H1 (cell line): ENCODE measurements at regions not wholly inside any gene's neighbourhood (a gene's known extent, or its start where the extent isn't known, plus 50 kb on each side); places are given as distances from the start of the nearest gene placed in this dataset.

Experiments used
- CTCF ChIA-PET: fragments of 300-600 bp; sonication (Branson Sonifier 250); formaldehyde crosslinking; loops from one replicate; lab custom pipeline; 2021; ENCODE audit not compliant: partially characterized antibody; lab: Charles Lee
- POLR2A ChIA-PET: fragments of 300-600 bp; sonication (Branson Sonifier 250); formaldehyde crosslinking; loops from one replicate; lab custom pipeline; 2021; ENCODE audit warnings: inconsistent platforms; ENCODE audit not compliant: partially characterized antibody; lab: Charles Lee
- DNase-seq, 2 experiments: peaks; one replicate each; pipeline versions ENCODE4 v3.0.0 to v3.0.0-alpha.2; 2010 to 2022; ENCODE audit warnings: low spot score in 2 of 2, low read depth in 1 of 2, mixed read lengths in 1 of 2
- FAIRE-seq: peaks from 2 replicates; lab custom pipeline; 2011; peaks lifted over from hg19 to GRCh38; lab: Jason Lieb, UNC
- H2AFZ ChIP-seq: 2 replicates; pipeline ENCODE4 v1.8.1; 2012; ENCODE audit warnings: low read length, inconsistent platforms
- H2AK5ac ChIP-seq: 2 replicates; pipeline ENCODE4 v1.6.1; 2013; ENCODE audit warnings: low read depth, low read length
- H2BK120ac ChIP-seq: replicated peaks from 2 replicates; pipeline ENCODE3; 2013; ENCODE audit warnings: low read depth, low read length, inconsistent platforms
- H2BK12ac ChIP-seq: 2 replicates; pipeline ENCODE4 v1.6.1; 2013; ENCODE audit warnings: low read depth, low read length
- H2BK15ac ChIP-seq: 2 replicates; pipeline ENCODE4 v1.6.1; 2013; ENCODE audit warnings: low read length
- H2BK20ac ChIP-seq: 2 replicates; pipeline ENCODE4 v1.6.1; 2013; ENCODE audit warnings: low read length
- H2BK5ac ChIP-seq: 2 replicates; pipeline ENCODE4 v1.6.1; 2013; ENCODE audit warnings: low read depth, low read length
- H3K14ac ChIP-seq: 2 replicates; pipeline ENCODE4 v1.6.1; 2013; ENCODE audit warnings: inconsistent platforms; ENCODE audit not compliant: insufficient read length
- H3K18ac ChIP-seq: 2 replicates; pipeline ENCODE4 v1.6.1; 2013; ENCODE audit warnings: low read length; ENCODE audit errors: extremely low read depth
- H3K23ac ChIP-seq: 2 replicates; pipeline ENCODE4 v1.6.1; 2013; ENCODE audit warnings: inconsistent platforms; ENCODE audit not compliant: insufficient read length
- H3K23me2 ChIP-seq: 2 replicates; pipeline ENCODE4 v1.6.1; 2013; ENCODE audit warnings: low read depth, low read length
- H3K27ac ChIP-seq: 2 replicates; pipeline ENCODE4 v1.6.1; 2011; ENCODE audit warnings: low read depth, low read length, inconsistent platforms
- H3K27me3 ChIP-seq, 4 experiments: replicated peaks in 1 of 4; 1 replicate in 1 of 4; 2 replicates in 3 of 4; pipeline versions ENCODE4 v1.6.1 to v1.8.1; 2011 to 2013; ENCODE audit warnings: low read length in 3 of 4, mild to moderate bottlenecking in 3 of 4, inconsistent platforms in 2 of 4, mixed read lengths in 2 of 4, moderate library complexity in 1 of 4; ENCODE audit not compliant: control insufficient read depth in 3 of 4, insufficient read depth in 3 of 4; ENCODE audit errors: extremely low read depth in 1 of 4
- H3K36me3 ChIP-seq, 4 experiments: 2 replicates each; pipeline versions ENCODE4 v1.6.1 to v1.8.1; 2011 to 2013; ENCODE audit warnings: mild to moderate bottlenecking in 4 of 4, low read length in 3 of 4, moderate library complexity in 2 of 4, control low read depth in 1 of 4, inconsistent platforms in 1 of 4; ENCODE audit not compliant: insufficient read depth in 4 of 4, control insufficient read depth in 2 of 4
- H3K4ac ChIP-seq: replicated peaks from 2 replicates; pipeline ENCODE3; 2013; ENCODE audit warnings: low read length, low read depth, mixed read lengths, inconsistent platforms; ENCODE audit not compliant: insufficient read length
- H3K4me1 ChIP-seq, 4 experiments: replicated peaks in 1 of 4; 1 replicate in 1 of 4; 2 replicates in 3 of 4; pipeline versions ENCODE4 v1.6.1 to v1.8.1; 2011 to 2013; ENCODE audit warnings: low read length in 3 of 4, inconsistent platforms in 2 of 4, mixed read lengths in 1 of 4; ENCODE audit not compliant: insufficient read depth in 4 of 4, control insufficient read depth in 3 of 4
- H3K4me2 ChIP-seq, 2 experiments: 2 replicates each; pipeline versions ENCODE4 v1.6.1 to v1.8.1; 2011 to 2013; ENCODE audit warnings: low read depth in 2 of 2, low read length in 2 of 2, control low read depth in 1 of 2, inconsistent platforms in 1 of 2, mild to moderate bottlenecking in 1 of 2; ENCODE audit not compliant: insufficient read depth in 1 of 2
- H3K4me3 ChIP-seq, 4 experiments: fragments of 200-600, 300-600 bp in 1 of 4; sonication (generic), shearing (Covaris generic), sonication (Bioruptor Twin) in 1 of 4; 2 replicates each; pipeline versions ENCODE4 v1.5.1 to v1.8.1; 2011 to 2016; ENCODE audit warnings: low read length in 4 of 4, low read depth in 3 of 4, control low read depth in 2 of 4, inconsistent platforms in 2 of 4, mild to moderate bottlenecking in 2 of 4, mixed read lengths in 1 of 4, moderate library complexity in 1 of 4; ENCODE audit not compliant: insufficient read depth in 2 of 4; ENCODE audit errors: extremely low read depth in 1 of 4
- H3K56ac ChIP-seq: replicated peaks from 2 replicates; pipeline ENCODE3; 2013; ENCODE audit warnings: low read depth, mild to moderate bottlenecking, mixed read lengths, low read length, inconsistent platforms; ENCODE audit not compliant: insufficient read length
- H3K79me1 ChIP-seq: 2 replicates; pipeline ENCODE4 v1.6.1; 2013; ENCODE audit warnings: low read depth, low read length, control low read depth
- H3K79me2 ChIP-seq, 2 experiments: 2 replicates each; pipeline versions ENCODE4 v1.6.1 to v1.8.1; 2012 to 2013; ENCODE audit warnings: low read length in 2 of 2, mild to moderate bottlenecking in 2 of 2, inconsistent platforms in 1 of 2; ENCODE audit not compliant: insufficient read depth in 2 of 2, control insufficient read depth in 1 of 2
- H3K9ac ChIP-seq, 4 experiments: replicated peaks in 1 of 4; 1 replicate in 1 of 4; 2 replicates in 3 of 4; pipeline versions ENCODE4 v1.6.1 to v1.8.1; 2011 to 2013; ENCODE audit warnings: low read depth in 3 of 4, low read length in 3 of 4, control low read depth in 2 of 4, mild to moderate bottlenecking in 2 of 4, moderate library complexity in 2 of 4, inconsistent platforms in 1 of 4; ENCODE audit errors: extremely low read depth in 1 of 4
- H3K9me3 ChIP-seq, 2 experiments: 2 replicates each; pipeline versions ENCODE4 v1.6.1 to v1.8.1; 2012 to 2013; ENCODE audit warnings: mild to moderate bottlenecking in 2 of 2, moderate library complexity in 2 of 2, control low read depth in 1 of 2, inconsistent platforms in 1 of 2, low read depth in 1 of 2, low read length in 1 of 2, mixed read lengths in 1 of 2; ENCODE audit not compliant: insufficient read depth in 2 of 2
- H4K20me1 ChIP-seq, 2 experiments: replicated peaks in 1 of 2; 2 replicates each; pipeline versions ENCODE3 to v1.8.1; 2011 to 2013; ENCODE audit warnings: inconsistent platforms in 2 of 2, low read length in 2 of 2, mild to moderate bottlenecking in 1 of 2; ENCODE audit not compliant: insufficient read depth in 2 of 2, control insufficient read depth in 1 of 2
- H4K5ac ChIP-seq: 2 replicates; pipeline ENCODE4 v1.6.1; 2013; ENCODE audit warnings: low read length, low read depth, mixed read lengths, inconsistent platforms; ENCODE audit not compliant: insufficient read length
- H4K8ac ChIP-seq: 2 replicates; pipeline ENCODE4 v1.8.0; 2013; ENCODE audit warnings: mild to moderate bottlenecking, moderate library complexity, low read length, inconsistent platforms; ENCODE audit not compliant: insufficient read depth; ENCODE audit errors: extremely low read depth
- H4K91ac ChIP-seq: replicated peaks from 2 replicates; pipeline ENCODE3; 2013; ENCODE audit warnings: low read length, mixed read lengths, inconsistent platforms; ENCODE audit not compliant: insufficient read length
- ASH2L ChIP-seq: fragments of 200-600, 300-600 bp; sonication (generic); IDR thresholded peaks from one replicate; pipeline ENCODE4 v1.7.1; 2017; ENCODE audit warnings: low read length
- ATF3 ChIP-seq: IDR thresholded peaks from 2 replicates; pipeline ENCODE4 v1.6.1; 2011; ENCODE audit warnings: low read depth, mild to moderate bottlenecking, low read length; ENCODE audit not compliant: insufficient read depth
- BCL11A ChIP-seq, 2 experiments: IDR thresholded peaks; one replicate each; pipeline ENCODE4 v1.6.1; 2011; ENCODE audit warnings: low read depth in 2 of 2, low read length in 2 of 2, mild to moderate bottlenecking in 2 of 2
- CHD2 ChIP-seq: IDR thresholded peaks from 2 replicates; pipeline ENCODE4 v1.6.1; 2012; ENCODE audit warnings: low read length, improper control_type of control experiment
- EP300 ChIP-seq, 2 experiments: IDR thresholded peaks; 1 replicate in 1 of 2; 2 replicates in 1 of 2; pipeline ENCODE4 v1.6.1; 2011 to 2012; ENCODE audit warnings: low read depth in 2 of 2, low read length in 2 of 2, mild to moderate bottlenecking in 2 of 2, borderline replicate concordance in 1 of 2, inconsistent platforms in 1 of 2, moderate library complexity in 1 of 2
- GTF2F1 ChIP-seq: IDR thresholded peaks from 2 replicates; pipeline ENCODE4 v1.6.1; 2012; ENCODE audit warnings: low read depth, low read length, improper control_type of control experiment, borderline replicate concordance
- JUND ChIP-seq: IDR thresholded peaks from 2 replicates; pipeline ENCODE4 v1.6.1; 2011; ENCODE audit warnings: mild to moderate bottlenecking, improper control_type of control experiment, low read length
- POLR2AphosphoS5 ChIP-seq: IDR thresholded peaks from 2 replicates; pipeline ENCODE4 v1.6.1; 2011; ENCODE audit warnings: low read depth, low read length
- POU5F1 ChIP-seq: IDR thresholded peaks from 2 replicates; pipeline ENCODE4 v1.6.1; 2011; ENCODE audit warnings: low read depth, mild to moderate bottlenecking, low read length, moderate library complexity
- SP2 ChIP-seq: IDR thresholded peaks from 2 replicates; pipeline ENCODE4 v1.6.1; 2012; ENCODE audit warnings: mild to moderate bottlenecking, low read length, inconsistent platforms
- SUZ12 ChIP-seq: fragments of 200-600 bp; sonication (generic); IDR thresholded peaks from 2 replicates; pipeline ENCODE4 v1.6.1; 2012; ENCODE audit warnings: mild to moderate bottlenecking, inconsistent platforms, low read length, moderate library complexity, mixed read lengths
- TAF7 ChIP-seq: optimal IDR thresholded peaks from 2 replicates; pipeline ENCODE3; 2011; ENCODE audit warnings: low read depth, mild to moderate bottlenecking, inconsistent platforms, low read length, moderate library complexity, borderline replicate concordance
- TEAD4 ChIP-seq: IDR thresholded peaks from 2 replicates; pipeline ENCODE4 v1.6.1; 2012; ENCODE audit warnings: low read depth, low read length, inconsistent platforms, mixed read lengths
- ZNF274 ChIP-seq: IDR thresholded peaks from 2 replicates; pipeline ENCODE4 v1.7.0; 2012; ENCODE audit warnings: low read length, borderline replicate concordance; ENCODE audit errors: extremely low read depth
- WGBS, 2 experiments: shearing (Covaris generic) in 1 of 2; methylation state at CpG; one replicate each; pipeline versions ENCODE4 v1.1.6 to v1.1.7; 2013 to 2015; ENCODE audit warnings: low lambda C conversion rate in 2 of 2, mixed read lengths in 2 of 2, inconsistent platforms in 1 of 2, low coverage in 1 of 2, missing lambda C conversion rate in 1 of 2; ENCODE audit not compliant: insufficient replicate concordance in 2 of 2, insufficient coverage in 1 of 2, insufficient read length in 1 of 2; ENCODE audit errors: extremely low coverage in 1 of 2, missing lambda C conversion rate in 1 of 2; 5-methylcytosine and 5-hydroxymethylcytosine counted together

- peaks cover 4 to 12% (median 6%) of the 10 kb centered on the region in 4 experiments; a peak in 4 of 7 replicates for H3K4me1 ChIP-seq
- no peak overlapping the region for H2BK20ac ChIP-seq
- no peaks in the 10 kb centered on the region for H3K9me3 ChIP-seq
- H3K14ac ChIP-seq, result no peak overlapping the region
- CTCF ChIA-PET, result interaction anchor here (0.6 to 1.7 kb wide), 2 partner anchors 15 to 443 kb away, joined by 3 read pairs; no protein-coding TSS in a partner anchor
- no peak overlapping the region for H3K4ac ChIP-seq
- H3K79me2 ChIP-seq, result no peaks in the 10 kb centered on the region
- POLR2A ChIA-PET, result interaction anchor here (0.9 kb wide), 1 partner anchor 18 kb away, joined by 3 read pairs; no protein-coding TSS in a partner anchor
- WGBS, 2 experiments, result 84% methylated on average over 16 of the region's 16 CpGs; no CpG with 5 or more reads in 1 of the 2 experiments
- H3K27ac ChIP-seq, result no peak overlapping the region
- H4K5ac ChIP-seq, result no peak overlapping the region
- no peak overlapping the region for H2BK15ac ChIP-seq
- FAIRE-seq (no peak), DNase-seq (no peak)
- H2BK12ac ChIP-seq, result peak overlapping the region; percentile 89
- peak overlapping the region; percentile 51 to 60; a peak in 3 of 4 replicates for H3K4me2 ChIP-seq
- H3K79me1 ChIP-seq, result no peaks in the 10 kb centered on the region
- H2BK5ac ChIP-seq, result peak overlapping the region; percentile 31; the same call in 1 of the 2 replicates
- no peak overlapping the region for H3K56ac ChIP-seq
- no peak overlapping the region for H3K23ac ChIP-seq
- no peak overlapping the region for H3K9ac ChIP-seq
- H4K91ac ChIP-seq, result peak overlapping the region; percentile 3
- H3K4me3 ChIP-seq, result peak overlapping the region in 1 of 4 experiments; percentile 30; a peak in 1 of 8 replicates
- no peaks in the 10 kb centered on the region; a peak in 1 of 7 replicates for H3K27me3 ChIP-seq
- H4K8ac ChIP-seq, result peak overlapping the region; percentile 95; the same call in 1 of the 2 replicates
- H2AFZ ChIP-seq, result peak overlapping the region; percentile 99
- no peak overlapping the region for H2AK5ac ChIP-seq
- H3K18ac ChIP-seq, result no peak overlapping the region; the same call in 1 of the 2 replicates
- H4K20me1 ChIP-seq, result no peaks in the 10 kb centered on the region
- H3K23me2 ChIP-seq, result no peaks in the 10 kb centered on the region
- TF ChIP-seq SP2, result no peak
- TF ChIP-seq TEAD4, result no peak
- TF ChIP-seq POLR2AphosphoS5, result no peak
- TF ChIP-seq ATF3, result no peak
- TF ChIP-seq GTF2F1, result no peak
- no peak for TF ChIP-seq POU5F1
- TF ChIP-seq EP300 (IDR thresholded peaks at IDR 0.05; ENCODE audit: borderline replicate concordance in 1 of 2, low read depth in 2 of 2, low read length in 2 of 2), result no peak
- TF ChIP-seq CHD2, result no peak
- no peak for TF ChIP-seq JUND
- TF ChIP-seq TAF7, result no peak
- TF ChIP-seq BCL11A (IDR thresholded peaks at IDR 0.05; ENCODE audit: low read depth in 2 of 2, low read length in 2 of 2), result no peak
- no peak for TF ChIP-seq ZNF274
- TF ChIP-seq SUZ12, result no peak
- TF ChIP-seq ASH2L, result no peak
- TF ChIP-seq, all 59 proteins: peak for 0
- Histone ChIP-seq H2BK120ac (no peak overlapping the region), H3K36me3 (no peaks in the 10 kb centered on the region)
Measured at GRCh38 chr18:75638223-75638775, 210.8 kb upstream of the SMIM21 start.
